OCI-LY7 (cell line): ENCODE measurements at regions not wholly inside any gene's neighbourhood (a gene's known extent, or its start where the extent isn't known, plus 50 kb on each side); places are given as distances from the start of the nearest gene placed in this dataset.

Experiments
- BruUV-seq: library from RNA; stranded (reverse); fragments of 400-500 nt; replicated peaks from 2 replicates; lab custom pipeline; 2021; lab: Mats Ljungman, UMichigan
- CTCF ChIA-PET: fragments of 300-600 bp; sonication (Branson Sonifier 250); formaldehyde crosslinking; loops from one replicate; lab custom pipeline; 2022; ENCODE audit warnings: antibody characterized with exemption; ENCODE audit not compliant: unreplicated experiment; lab: Charles Lee
- POLR2A ChIA-PET: fragments of 300-600 bp; sonication (Branson Sonifier 250); formaldehyde crosslinking; loops from one replicate; lab custom pipeline; 2022; ENCODE audit warnings: antibody characterized with exemption; lab: Charles Lee
- DNase-seq: peaks from one replicate; pipeline ENCODE4 v3.0.0-alpha.2; 2015; ENCODE audit warnings: low spot score
- H2AFZ ChIP-seq: fragments of 200-600 bp; sonication (generic), shearing (Covaris generic); 2 replicates; pipeline ENCODE4 v1.6.1; 2014; ENCODE audit warnings: mild to moderate bottlenecking, antibody characterized with exemption, low read length, moderate library complexity
- H3K27ac ChIP-seq: fragments of 200-600 bp; sonication (generic); 2 replicates; pipeline ENCODE4 v1.5.1; 2014; ENCODE audit warnings: mixed run types, low read depth, mild to moderate bottlenecking, moderate library complexity, low read length, inconsistent platforms; ENCODE audit not compliant: poor library complexity, severe bottlenecking
- H3K36me3 ChIP-seq: fragments of 200-600 bp; sonication (generic); 2 replicates; pipeline ENCODE4 v1.6.1; 2014; ENCODE audit warnings: mild to moderate bottlenecking, antibody characterized with exemption, low read length, moderate library complexity, mixed read lengths; ENCODE audit not compliant: insufficient read depth
- H3K4me1 ChIP-seq: fragments of 200-600 bp; sonication (generic); 2 replicates; pipeline ENCODE4 v1.5.1; 2014; ENCODE audit warnings: mild to moderate bottlenecking, low read length; ENCODE audit not compliant: insufficient read depth, poor library complexity, severe bottlenecking
- H3K4me2 ChIP-seq: fragments of 200-600 bp; sonication (generic); 2 replicates; pipeline ENCODE4 v1.6.1; 2014; ENCODE audit warnings: mild to moderate bottlenecking, low read length
- H3K4me3 ChIP-seq: fragments of 200-600 bp; sonication (generic); 2 replicates; pipeline ENCODE4 v1.5.1; 2014; ENCODE audit warnings: mild to moderate bottlenecking, low read depth, low read length; ENCODE audit not compliant: poor library complexity, severe bottlenecking
- H3K79me2 ChIP-seq: fragments of 200-600 bp; sonication (generic); 2 replicates; pipeline ENCODE4 v1.6.1; 2016; ENCODE audit warnings: low read depth, mild to moderate bottlenecking, low read length, moderate library complexity, mixed read lengths; ENCODE audit not compliant: insufficient read depth
- H3K9me2 ChIP-seq: fragments of 200-600 bp; sonication (generic); 2 replicates; pipeline ENCODE4 v1.6.1; 2016; ENCODE audit warnings: mild to moderate bottlenecking, low read length, mixed read lengths; ENCODE audit not compliant: insufficient read depth
- H3K9me3 ChIP-seq: fragments of 200-600 bp; sonication (generic); 2 replicates; pipeline ENCODE4 v1.6.1; 2014; ENCODE audit warnings: mild to moderate bottlenecking, mixed run types, low read length, mixed read lengths
- H4K20me1 ChIP-seq: fragments of 200-600 bp; sonication (generic); 2 replicates; pipeline ENCODE4 v1.6.1; 2014; ENCODE audit warnings: mild to moderate bottlenecking, antibody characterized with exemption, low read length, moderate library complexity, mixed read lengths; ENCODE audit not compliant: insufficient read depth
- CTCF ChIP-seq: fragments of 200-600 bp; sonication (generic); conservative IDR thresholded peaks from 2 replicates; pipeline ENCODE4 v1.5.1; 2014; ENCODE audit warnings: mild to moderate bottlenecking, antibody characterized with exemption, low read length, moderate library complexity, mixed read lengths
- EZH2phosphoT487 ChIP-seq: fragments of 200-600 bp; sonication (generic); IDR thresholded peaks from 2 replicates; pipeline ENCODE4 v1.6.1; 2018; ENCODE audit warnings: low read depth, borderline replicate concordance, mild to moderate bottlenecking, mixed run types, antibody characterized with exemption, low read length, moderate library complexity, mixed read lengths
- intact Hi-C: fragments of 100-400 bp; cut with micrococcal nuclease; formaldehyde crosslinking; loops from one replicate; pipeline ENCODE4 v1.10.0; 2022; ENCODE audit not compliant: unreplicated experiment

- Histone ChIP-seq H3K9me2 (no peaks in the 10 kb centered on the region), H3K79me2 (no peaks in the 10 kb centered on the region), H3K9me3 (no peaks in the 10 kb centered on the region), H3K4me3 (no peak overlapping the region), H3K27ac (no peak overlapping the region), H3K4me1 (peaks cover 16% of the 10 kb centered on the region), H4K20me1 (no peaks in the 10 kb centered on the region), H2AFZ (no peak overlapping the region), H3K4me2 (no peak overlapping the region), H3K36me3 (no peaks in the 10 kb centered on the region)
- POLR2A ChIA-PET, result interaction anchor here (0.7 kb wide), 1 partner anchor 134 kb away, joined by 5 read pairs; no protein-coding TSS in a partner anchor
- intact Hi-C loops, result no loop called here
- BruUV-seq, result no TSS peak
- TF ChIP-seq CTCF (no peak), EZH2phosphoT487 (no peak)
- DNase-seq, result no peak
- CTCF ChIA-PET, result no interaction called here
Measured at GRCh38 chr5:149437391-149438040, 58.4 kb upstream of the IL17B start.

GRCh38 chr5:149435660-149436059, 56.6 kb upstream of the IL17B start:
- no TSS peak for BruUV-seq
- intact Hi-C loops, result loop anchor here (2.0 kb wide), 3 partner anchors 53 to 129 kb away; no protein-coding TSS in a partner anchor
- Histone ChIP-seq H3K27ac (no peak overlapping the region), H2AFZ (no peak overlapping the region), H3K36me3 (no peaks in the 10 kb centered on the region), H3K9me3 (no peaks in the 10 kb centered on the region), H3K4me2 (no peak overlapping the region), H3K9me2 (no peaks in the 10 kb centered on the region), H4K20me1 (no peaks in the 10 kb centered on the region), H3K4me1 (peaks cover 16% of the 10 kb centered on the region), H3K79me2 (no peaks in the 10 kb centered on the region), H3K4me3 (no peak overlapping the region)
- ChIA-PET CTCF (interaction anchor here (1.3 kb wide), 1 partner anchor 11 kb away, joined by 4 read pairs; no protein-coding TSS in a partner anchor), POLR2A (interaction anchor here (1.7 kb wide), 1 partner anchor 38 kb away, joined by 6 read pairs; no protein-coding TSS in a partner anchor)
- no peak for TF ChIP-seq CTCF
- no peak for TF ChIP-seq EZH2phosphoT487
- no peak for DNase-seq

GRCh38 chr5:149435015-149435376, 55.9 kb upstream of the IL17B start:
- Histone ChIP-seq H3K9me2 (no peaks in the 10 kb centered on the region), H2AFZ (no peak overlapping the region), H3K36me3 (no peaks in the 10 kb centered on the region), H3K27ac (no peak overlapping the region), H3K4me2 (no peak overlapping the region), H3K4me3 (no peak overlapping the region), H3K79me2 (no peaks in the 10 kb centered on the region), H3K9me3 (no peaks in the 10 kb centered on the region), H3K4me1 (peaks cover 23% of the 10 kb centered on the region), H4K20me1 (no peaks in the 10 kb centered on the region)
- BruUV-seq, result no TSS peak
- intact Hi-C loops, result loop anchor here (2.0 kb wide), 3 partner anchors 52 to 130 kb away; no protein-coding TSS in a partner anchor
- no peak for TF ChIP-seq CTCF
- TF ChIP-seq EZH2phosphoT487, result no peak
- DNase-seq, result no peak
- CTCF ChIA-PET, result interaction anchor here (0.5 to 1.3 kb wide), 2 partner anchors 11 to 12 kb away, joined by 3 to 4 read pairs; no protein-coding TSS in a partner anchor
- POLR2A ChIA-PET, result interaction anchor here (1.7 kb wide), 1 partner anchor 39 kb away, joined by 6 read pairs; no protein-coding TSS in a partner anchor
